ENCODE measurements at regions not wholly inside any gene's neighbourhood (a gene's known extent, or its start where the extent isn't known, plus 50 kb on each side); places are given as distances from the start of the nearest gene placed in this dataset.

- DNase-seq: no peak
- intact Hi-C loops (cut with DNase I): no loop called here
Measured at GRCh38 chr14:84797326-84797725, 732.6 kb upstream of the FLRT2 start.

- no peak for DNase-seq
- intact Hi-C loops (cut with DNase I): no loop called here
Measured at GRCh38 chr14:84804468-84804867, 725.5 kb upstream of the FLRT2 start.

- intact Hi-C loops (cut with DNase I): no loop called here
- no peak for DNase-seq
Measured at GRCh38 chr14:84804895-84805294, 725.0 kb upstream of the FLRT2 start.

GRCh38 chr14:84806181-84806580 is 723.8 kb upstream of the FLRT2 start:
- intact Hi-C loops (cut with DNase I): no loop called here

GRCh38 chr14:84806622-84807021 is 723.3 kb upstream of the FLRT2 start:
- intact Hi-C loops (cut with DNase I): no loop called here
- no peak for DNase-seq

More at GRCh38 chr14:84806181-84806580, 723.8 kb upstream of the FLRT2 start:
- no peak for DNase-seq

- DNase-seq: peak in 5 of 10 donors; percentile 20 to 83 (median 41)
- intact Hi-C loops (cut with DNase I): no loop called here
Measured at GRCh38 chr14:84807673-84808072, 722.3 kb upstream of the FLRT2 start.

- intact Hi-C loops (cut with DNase I): no loop called here
- no peak for DNase-seq
Measured at GRCh38 chr14:84809158-84809557, 720.8 kb upstream of the FLRT2 start.

- intact Hi-C loops (cut with DNase I): no loop called here
- DNase-seq: no peak
Measured at GRCh38 chr14:84814391-84814790, 715.6 kb upstream of the FLRT2 start.

- no peak for DNase-seq
- intact Hi-C loops (cut with DNase I): no loop called here
Measured at GRCh38 chr14:84819528-84819927, 710.4 kb upstream of the FLRT2 start.

- no peak for DNase-seq
Measured at GRCh38 chr14:84825481-84826251, 704.3 kb upstream of the FLRT2 start.

GRCh38 chr14:84826294-84826693 is 703.6 kb upstream of the FLRT2 start:
- no peak for DNase-seq
- intact Hi-C loops (cut with DNase I): no loop called here

More at GRCh38 chr14:84825481-84826251, 704.3 kb upstream of the FLRT2 start:
- intact Hi-C loops (cut with DNase I): no loop called here

GRCh38 chr14:84850595-84850994 is 679.3 kb upstream of the FLRT2 start:
- intact Hi-C loops (cut with DNase I): no loop called here
- no peak for DNase-seq

- DNase-seq: no peak
- intact Hi-C loops (cut with DNase I): no loop called here
Measured at GRCh38 chr14:84856751-84857534, 673.0 kb upstream of the FLRT2 start.

GRCh38 chr14:84857571-84857970 is 672.4 kb upstream of the FLRT2 start:
- intact Hi-C loops (cut with DNase I): no loop called here
- no peak for DNase-seq

GRCh38 chr14:84859116-84859515 is 670.8 kb upstream of the FLRT2 start:
- intact Hi-C loops (cut with DNase I): no loop called here
- no peak for DNase-seq

GRCh38 chr14:84864548-84865271 is 665.2 kb upstream of the FLRT2 start:
- no peak for DNase-seq
- intact Hi-C loops (cut with DNase I): no loop called here

- no peak for DNase-seq
- intact Hi-C loops (cut with DNase I): no loop called here
Measured at GRCh38 chr14:84871734-84872133, 658.2 kb upstream of the FLRT2 start.

- intact Hi-C loops (cut with DNase I): no loop called here
- DNase-seq: no peak
Measured at GRCh38 chr14:84874436-84874835, 655.5 kb upstream of the FLRT2 start.

GRCh38 chr14:84877061-84877460 is 652.9 kb upstream of the FLRT2 start:
- DNase-seq: no peak
- intact Hi-C loops (cut with DNase I): no loop called here

GRCh38 chr14:84882830-84883229 is 647.1 kb upstream of the FLRT2 start:
- no peak for DNase-seq
- intact Hi-C loops (cut with DNase I): no loop called here

GRCh38 chr14:84885061-84885460 is 644.9 kb upstream of the FLRT2 start:
- no peak for DNase-seq
- intact Hi-C loops (cut with DNase I): no loop called here

Data from posterior cingulate gyrus (tissue), 11 donors.